T-helper 1 cell treated with Interleukin-12 subunit alpha and Interleukin-12 subunit beta and Interleukin-4 antibody, amounts not matched to agents 30 μg/mL and 1 μg/mL, for 36 hours (primary cell): ENCODE measurements at regions not wholly inside any gene's neighbourhood (a gene's known extent, or its start where the extent isn't known, plus 50 kb on each side); places are given as distances from the start of the nearest gene placed in this dataset.

Source experiments
- H3K27ac Mint-ChIP-seq: one replicate; pipeline ENCODE4 v1.8.0; 2021; ENCODE audit warnings: mild to moderate bottlenecking, mixed read lengths
- H3K27me3 Mint-ChIP-seq: one replicate; pipeline ENCODE4 v1.8.0; 2021; ENCODE audit warnings: low read depth, mixed read lengths
- H3K36me3 Mint-ChIP-seq: one replicate; pipeline ENCODE4 v1.8.0; 2021; ENCODE audit warnings: low read depth, mixed read lengths
- H3K4me1 Mint-ChIP-seq: one replicate; pipeline ENCODE4 v1.8.0; 2021; ENCODE audit warnings: low read depth, mixed read lengths
- H3K4me3 Mint-ChIP-seq: one replicate; pipeline ENCODE4 v1.8.0; 2021; ENCODE audit warnings: mild to moderate bottlenecking, moderate library complexity, mixed read lengths
- H3K9me3 Mint-ChIP-seq: one replicate; pipeline ENCODE4 v1.8.0; 2021; ENCODE audit warnings: mixed read lengths

GRCh38 chr21:27101523-27101922 lies 134.6 kb upstream of the ADAMTS5 start:
- Mint-ChIP-seq H3K27me3 (no peaks in the 10 kb centered on the region), H3K27ac (no peak overlapping the region), H3K4me3 (no peak overlapping the region), H3K36me3 (no peaks in the 10 kb centered on the region), H3K4me1 (no peaks in the 10 kb centered on the region), H3K9me3 (peaks cover 12% of the 10 kb centered on the region)

DNA sequence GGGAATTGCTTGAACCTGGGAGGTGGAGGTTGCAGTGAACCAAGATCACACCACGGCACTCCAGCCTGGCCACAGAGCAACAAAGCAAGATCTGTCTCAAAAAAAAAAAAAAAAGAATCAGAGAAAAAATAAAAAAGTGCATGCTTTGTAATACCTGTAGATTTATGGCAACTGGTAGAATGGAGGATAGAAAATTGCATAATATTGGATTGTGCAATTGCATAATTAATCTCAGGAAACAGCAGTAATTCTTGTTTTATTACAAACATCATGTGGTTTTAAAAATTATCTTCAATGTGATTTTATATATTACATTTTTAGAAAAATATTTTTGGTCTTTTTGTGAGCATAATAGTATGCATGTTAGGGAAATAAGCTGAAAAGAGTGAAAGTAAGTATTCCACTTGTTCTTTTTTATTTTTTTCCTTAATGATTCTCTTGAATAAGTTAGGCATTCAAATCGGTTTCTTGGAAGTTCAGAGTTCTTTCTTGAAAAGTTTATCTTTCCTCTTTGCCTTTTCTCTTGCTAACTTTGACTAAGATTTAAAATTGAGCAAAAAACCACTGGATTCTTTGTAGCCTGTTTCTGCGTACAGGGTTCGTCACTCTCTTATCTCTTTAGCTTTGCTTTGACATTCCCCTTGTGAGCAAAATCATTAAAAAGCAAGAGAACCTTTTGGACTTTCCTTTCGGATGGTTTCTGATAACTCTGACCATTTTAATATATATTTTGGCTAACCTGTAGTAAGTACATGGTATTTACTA lies 127.5 kb upstream of the ADAMTS5 start:
- Mint-ChIP-seq H3K4me3 (no peak overlapping the region), H3K9me3 (peaks cover 15% of the 10 kb centered on the region), H3K27ac (no peak overlapping the region), H3K36me3 (no peaks in the 10 kb centered on the region), H3K4me1 (no peaks in the 10 kb centered on the region), H3K27me3 (no peaks in the 10 kb centered on the region)

DNA sequence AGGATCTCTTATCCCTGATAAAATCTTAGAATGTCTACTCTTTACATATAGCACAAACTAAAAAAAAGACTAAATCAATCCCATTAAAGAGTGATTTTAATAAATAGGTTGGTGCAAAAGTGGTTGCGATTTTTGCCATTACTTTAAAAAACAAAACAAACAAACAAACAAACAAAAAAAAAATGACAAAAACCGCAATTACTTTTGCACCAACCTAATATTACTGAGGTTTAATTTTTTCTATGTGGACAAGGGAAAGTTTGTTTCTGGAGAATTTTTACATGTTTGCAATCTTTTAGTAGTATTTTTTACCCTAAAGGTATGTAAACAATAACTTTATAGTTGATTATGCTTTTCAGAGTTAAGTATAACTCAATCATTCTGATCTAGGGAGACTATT lies 119.7 kb upstream of the ADAMTS5 start:
- no peak overlapping the region for H3K27ac Mint-ChIP-seq

DNA sequence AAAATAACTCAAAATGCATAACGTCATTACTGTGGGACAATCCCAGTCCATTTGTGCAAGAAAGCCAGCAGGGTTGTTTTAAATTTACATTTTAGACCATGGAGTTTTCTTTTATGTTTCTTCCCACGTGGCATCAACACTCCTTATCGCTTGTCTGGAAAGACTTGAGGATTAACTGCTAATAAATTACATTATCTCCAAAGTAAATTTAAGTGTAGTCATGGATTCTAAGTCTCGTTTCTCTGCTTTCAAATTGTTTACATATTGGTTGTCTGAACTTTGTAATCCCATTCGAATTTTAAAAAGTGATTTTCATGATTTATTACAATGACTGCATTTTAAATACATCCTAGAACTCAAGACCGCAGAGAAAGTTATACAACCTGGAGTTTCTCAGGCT lies 119.3 kb upstream of the ADAMTS5 start:
- H3K27me3 Mint-ChIP-seq = no peaks in the 10 kb centered on the region
- no peak overlapping the region for H3K27ac Mint-ChIP-seq
- peaks cover 21% of the 10 kb centered on the region for H3K9me3 Mint-ChIP-seq
- H3K36me3 Mint-ChIP-seq = no peaks in the 10 kb centered on the region
- H3K4me1 Mint-ChIP-seq = no peaks in the 10 kb centered on the region
- H3K4me3 Mint-ChIP-seq = no peak overlapping the region

More for the DNA sequence above, 119.7 kb upstream of the ADAMTS5 start:
- Mint-ChIP-seq H3K9me3 (peaks cover 21% of the 10 kb centered on the region), H3K36me3 (no peaks in the 10 kb centered on the region), H3K4me3 (no peak overlapping the region), H3K4me1 (no peaks in the 10 kb centered on the region), H3K27me3 (no peaks in the 10 kb centered on the region)

GRCh38 chr21:27085387-27085786 lies 118.5 kb upstream of the ADAMTS5 start:
- Mint-ChIP-seq H3K27me3 (no peaks in the 10 kb centered on the region), H3K27ac (no peak overlapping the region), H3K9me3 (peaks cover 26% of the 10 kb centered on the region), H3K4me3 (no peak overlapping the region), H3K36me3 (no peaks in the 10 kb centered on the region), H3K4me1 (no peaks in the 10 kb centered on the region)

GRCh38 chr21:27083144-27083543 lies 116.3 kb upstream of the ADAMTS5 start:
- no peaks in the 10 kb centered on the region for H3K27me3 Mint-ChIP-seq
- peaks cover 14% of the 10 kb centered on the region for H3K9me3 Mint-ChIP-seq
- H3K4me1 Mint-ChIP-seq = no peaks in the 10 kb centered on the region
- H3K27ac Mint-ChIP-seq = no peak overlapping the region
- H3K4me3 Mint-ChIP-seq = no peak overlapping the region
- no peaks in the 10 kb centered on the region for H3K36me3 Mint-ChIP-seq

DNA sequence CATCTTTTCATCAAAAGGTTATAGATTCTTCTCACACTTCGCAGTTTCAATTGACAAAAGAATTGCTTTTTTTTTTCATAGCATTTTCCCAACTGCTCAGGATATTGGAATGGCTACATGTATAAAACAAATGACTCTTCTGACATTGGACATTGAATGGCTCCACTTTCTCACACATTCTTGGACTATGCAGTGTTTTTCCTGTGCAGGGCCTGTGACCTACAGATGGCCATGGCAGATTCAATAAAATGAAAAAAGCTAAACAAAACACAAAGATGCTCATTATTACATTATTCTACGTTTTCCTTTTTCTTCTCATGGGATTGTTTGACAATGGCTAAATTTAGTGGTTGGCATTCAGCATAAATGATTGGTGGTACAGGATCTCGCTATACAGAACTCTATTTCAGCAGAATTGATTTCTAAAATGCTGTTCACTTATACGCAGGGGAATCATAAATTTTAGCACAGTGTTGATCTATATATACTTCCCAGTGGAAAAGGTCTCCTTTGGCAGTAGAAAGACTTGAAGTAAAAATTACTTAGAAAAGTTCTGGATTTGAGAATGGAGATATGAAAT lies 115.6 kb upstream of the ADAMTS5 start:
- peaks cover 14% of the 10 kb centered on the region for H3K9me3 Mint-ChIP-seq
- no peak overlapping the region for H3K27ac Mint-ChIP-seq
- H3K4me3 Mint-ChIP-seq = no peak overlapping the region
- H3K4me1 Mint-ChIP-seq = no peaks in the 10 kb centered on the region
- no peaks in the 10 kb centered on the region for H3K27me3 Mint-ChIP-seq
- H3K36me3 Mint-ChIP-seq = no peaks in the 10 kb centered on the region

DNA sequence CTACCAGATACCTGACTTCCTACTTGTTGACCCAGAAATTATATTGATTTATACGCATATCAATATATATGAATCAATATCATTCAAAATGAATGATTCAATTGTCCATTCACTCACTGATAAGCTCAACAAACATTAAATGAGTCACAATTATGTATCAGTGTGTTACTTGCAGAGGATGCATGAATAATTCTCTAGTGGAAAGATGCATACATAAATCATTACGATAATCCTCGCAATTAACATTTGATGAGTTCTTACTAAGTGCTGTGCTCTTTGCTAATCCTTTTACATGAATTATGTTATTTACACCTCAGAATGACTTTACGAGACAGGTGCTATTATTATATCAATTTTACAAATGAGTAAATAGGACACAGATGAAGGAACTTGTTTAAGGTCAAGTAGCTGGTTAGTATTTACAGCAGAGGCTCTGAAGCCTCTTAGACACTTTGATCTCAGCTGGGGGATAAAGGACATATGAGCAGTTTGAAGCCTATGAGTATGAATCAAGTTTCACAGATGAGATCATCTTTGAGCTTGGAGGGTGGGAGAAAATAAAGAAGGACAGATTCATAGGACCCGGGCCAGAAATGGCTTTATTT lies 112.8 kb upstream of the ADAMTS5 start:
- no peaks in the 10 kb centered on the region for H3K27me3 Mint-ChIP-seq
- peaks cover 11% of the 10 kb centered on the region for H3K9me3 Mint-ChIP-seq
- no peaks in the 10 kb centered on the region for H3K4me1 Mint-ChIP-seq
- H3K27ac Mint-ChIP-seq = no peak overlapping the region
- H3K36me3 Mint-ChIP-seq = no peaks in the 10 kb centered on the region
- no peak overlapping the region for H3K4me3 Mint-ChIP-seq

- Mint-ChIP-seq H3K4me1 (no peaks in the 10 kb centered on the region), H3K27me3 (no peaks in the 10 kb centered on the region), H3K36me3 (no peaks in the 10 kb centered on the region), H3K9me3 (peaks cover 11% of the 10 kb centered on the region), H3K27ac (no peak overlapping the region), H3K4me3 (no peak overlapping the region)
Observed at GRCh38 chr21:27078915-27079314, 112.0 kb upstream of the ADAMTS5 start.

DNA sequence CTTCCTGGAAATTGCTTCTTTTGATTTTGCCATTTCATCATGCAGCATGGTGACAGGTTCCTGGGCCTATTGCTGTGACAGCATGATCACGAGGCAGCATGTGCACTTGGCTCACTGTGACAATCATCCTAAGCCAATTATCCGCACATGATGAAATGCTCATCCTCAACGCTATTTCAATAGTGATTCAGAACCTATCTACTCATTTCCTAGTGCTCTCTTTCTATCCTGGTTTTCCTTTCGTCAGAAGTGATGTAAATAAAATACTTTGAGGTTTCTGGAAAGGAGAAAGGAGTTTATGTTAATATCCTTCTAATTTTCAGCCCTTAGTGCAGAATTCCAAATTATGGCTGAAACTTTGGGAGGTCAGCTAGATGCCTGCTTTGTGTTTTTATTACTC lies 110.6 kb upstream of the ADAMTS5 start:
- no peak overlapping the region for H3K27ac Mint-ChIP-seq
- H3K9me3 Mint-ChIP-seq = peaks cover 8% of the 10 kb centered on the region
- H3K4me1 Mint-ChIP-seq = no peaks in the 10 kb centered on the region
- H3K4me3 Mint-ChIP-seq = no peak overlapping the region
- no peaks in the 10 kb centered on the region for H3K27me3 Mint-ChIP-seq
- H3K36me3 Mint-ChIP-seq = no peaks in the 10 kb centered on the region

GRCh38 chr21:27076025-27076424 lies 109.1 kb upstream of the ADAMTS5 start:
- no peak overlapping the region for H3K27ac Mint-ChIP-seq
- no peaks in the 10 kb centered on the region for H3K4me1 Mint-ChIP-seq
- no peak overlapping the region for H3K4me3 Mint-ChIP-seq
- peaks cover 7% of the 10 kb centered on the region for H3K9me3 Mint-ChIP-seq
- no peaks in the 10 kb centered on the region for H3K36me3 Mint-ChIP-seq
- no peaks in the 10 kb centered on the region for H3K27me3 Mint-ChIP-seq

GRCh38 chr21:27070861-27071670 lies 104.2 kb upstream of the ADAMTS5 start:
- H3K4me3 Mint-ChIP-seq = no peak overlapping the region
- no peaks in the 10 kb centered on the region for H3K36me3 Mint-ChIP-seq
- no peaks in the 10 kb centered on the region for H3K4me1 Mint-ChIP-seq
- H3K27me3 Mint-ChIP-seq = no peaks in the 10 kb centered on the region
- H3K9me3 Mint-ChIP-seq = peaks cover 5% of the 10 kb centered on the region
- no peak overlapping the region for H3K27ac Mint-ChIP-seq

DNA sequence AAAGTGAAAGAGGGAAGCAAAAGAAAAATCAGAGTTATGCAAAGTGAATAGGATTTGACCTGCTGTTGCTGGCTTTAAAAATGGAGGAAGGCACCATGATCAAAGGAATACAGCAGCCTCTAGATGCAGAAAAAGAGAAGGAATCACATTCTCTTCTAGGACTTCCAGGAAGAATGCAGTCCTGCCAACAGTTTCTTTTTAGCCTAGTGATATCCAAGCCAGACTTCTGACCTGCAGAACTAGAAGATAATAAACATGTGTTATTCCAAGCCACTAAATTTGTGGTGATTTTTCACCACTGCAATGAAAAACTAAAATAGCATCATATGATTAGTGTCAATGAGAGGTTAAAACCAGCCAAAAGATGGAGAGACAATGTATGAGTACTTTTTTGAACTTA lies 101.9 kb upstream of the ADAMTS5 start:
- H3K27me3 Mint-ChIP-seq = no peaks in the 10 kb centered on the region
- no peak overlapping the region for H3K27ac Mint-ChIP-seq
- H3K9me3 Mint-ChIP-seq = peaks cover 8% of the 10 kb centered on the region
- no peak overlapping the region for H3K4me3 Mint-ChIP-seq
- H3K4me1 Mint-ChIP-seq = no peaks in the 10 kb centered on the region
- no peaks in the 10 kb centered on the region for H3K36me3 Mint-ChIP-seq

- Mint-ChIP-seq H3K36me3 (no peaks in the 10 kb centered on the region), H3K27ac (no peak overlapping the region)
Observed at GRCh38 chr21:27067226-27067625, 100.3 kb upstream of the ADAMTS5 start.

More at GRCh38 chr21:27067226-27067625, 100.3 kb upstream of the ADAMTS5 start:
- Mint-ChIP-seq H3K4me3 (no peak overlapping the region), H3K4me1 (no peaks in the 10 kb centered on the region), H3K9me3 (peaks cover 14% of the 10 kb centered on the region), H3K27me3 (no peaks in the 10 kb centered on the region)
